HG02981 (cell line): ENCODE measurements at regions not wholly inside any gene's neighbourhood (a gene's known extent, or its start where the extent isn't known, plus 50 kb on each side); places are given as distances from the start of the nearest gene placed in this dataset.
"Not testable (repeated sequence)": the region's sequence is repeated elsewhere in the genome, so short reads cannot be mapped to it uniquely, and the experiment has no call there.

ENCODE experiments used
- ATAC-seq: cut with Tn5 transposase; IDR thresholded peaks from one replicate; pipeline ENCODE4 v1.9.1; 2021; ENCODE audit warnings: mild to moderate bottlenecking, moderate library complexity; ENCODE audit not compliant: unreplicated experiment

DNA sequence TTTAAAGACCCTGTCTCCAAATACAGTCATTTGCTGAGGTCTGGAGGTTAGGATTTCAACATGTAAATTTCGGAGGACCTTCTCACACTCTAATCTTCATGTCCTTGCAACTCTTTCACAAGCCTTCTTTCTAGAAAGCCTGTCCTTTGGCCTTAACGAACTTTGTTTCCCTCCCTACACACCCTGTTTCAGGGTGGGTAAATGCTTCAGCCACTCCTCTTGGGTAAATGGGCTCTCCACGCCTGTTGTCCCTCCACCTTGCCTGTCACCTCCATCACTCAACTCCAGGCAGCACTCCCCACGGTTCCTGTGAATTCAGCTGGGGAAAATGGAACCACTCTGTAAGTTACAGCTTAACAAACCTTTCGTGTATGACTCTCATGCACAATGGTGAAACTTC lies 84.0 kb upstream of the COG2 start:
- ATAC-seq: no peak

DNA sequence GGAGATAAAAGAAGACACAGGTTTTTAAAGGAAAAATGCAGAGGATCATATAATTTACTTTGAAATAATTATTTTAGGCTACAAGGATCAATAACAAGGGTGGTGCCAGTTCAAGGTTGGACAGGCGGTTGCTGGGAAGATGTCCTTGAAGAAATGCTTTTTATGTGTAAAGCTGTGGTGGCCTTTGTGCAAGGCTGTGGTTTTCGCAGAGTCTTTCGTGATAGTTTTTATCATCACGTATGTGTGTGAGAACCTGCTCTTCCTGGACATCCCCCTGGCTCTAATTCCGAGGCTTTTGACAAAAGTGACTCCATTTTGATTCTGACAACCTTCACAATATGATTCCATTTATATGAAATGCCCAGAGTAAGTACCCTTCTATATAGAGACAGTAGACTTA lies 85.8 kb upstream of the COG2 start:
- ATAC-seq: no peak

DNA sequence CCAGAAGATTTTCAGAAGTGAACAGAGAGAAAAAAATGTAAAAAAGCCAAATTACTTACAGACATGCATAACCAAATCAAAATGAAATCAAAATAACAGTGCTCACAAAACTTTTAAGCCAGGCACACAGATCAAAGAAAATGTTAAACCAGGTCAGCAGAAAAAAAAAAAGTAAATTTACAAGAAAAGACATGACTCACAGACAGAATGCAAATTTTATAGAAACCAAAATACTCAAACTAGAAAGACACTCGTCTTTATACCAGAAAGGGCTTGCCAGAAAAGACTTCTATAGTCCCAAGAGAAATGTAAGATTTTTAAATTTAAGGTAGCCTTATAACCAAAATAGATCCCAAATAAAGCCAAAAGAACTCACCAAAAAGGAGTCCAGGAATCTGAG lies 86.5 kb upstream of the COG2 start:
- ATAC-seq: no peak

DNA sequence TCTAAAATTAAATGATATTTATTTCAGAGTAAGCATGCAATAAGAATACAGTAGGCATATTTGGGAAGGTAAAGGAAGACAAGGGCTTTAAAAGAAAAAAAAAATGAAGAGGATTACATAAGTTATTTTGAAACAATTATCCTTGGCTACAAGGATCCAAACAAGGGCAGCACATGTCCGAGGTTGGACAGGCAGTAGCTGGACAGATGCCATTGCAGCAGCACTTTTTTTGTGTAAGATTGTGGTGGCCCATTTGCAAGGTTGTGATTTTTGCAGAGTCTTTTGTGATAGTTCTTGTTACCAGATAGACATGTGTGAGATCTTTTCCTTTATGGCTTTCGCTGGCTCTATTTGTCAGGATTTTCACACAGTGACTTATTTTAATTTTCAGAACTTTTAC lies 89.4 kb upstream of the COG2 start:
- no peak for ATAC-seq

DNA sequence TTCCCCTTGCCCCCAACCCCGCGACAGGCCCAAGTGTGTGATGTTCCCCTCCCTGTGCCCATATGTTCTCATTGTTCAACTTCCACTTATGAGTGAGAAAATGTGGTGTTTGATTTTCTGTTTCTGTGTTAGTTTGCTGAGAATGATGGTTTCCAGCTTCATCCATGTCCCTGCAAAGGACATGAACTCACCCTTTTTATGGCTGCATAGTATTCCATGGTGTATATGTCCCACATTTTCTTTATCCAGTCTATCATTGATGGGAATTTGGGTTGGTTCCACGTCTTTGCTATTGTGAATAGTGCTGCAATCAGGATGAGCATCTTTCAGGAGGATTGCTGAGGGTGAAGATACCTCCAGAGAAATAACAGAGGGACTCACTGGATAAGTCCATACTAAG lies 91.3 kb upstream of the COG2 start:
- ATAC-seq: not testable (repeated sequence)

DNA sequence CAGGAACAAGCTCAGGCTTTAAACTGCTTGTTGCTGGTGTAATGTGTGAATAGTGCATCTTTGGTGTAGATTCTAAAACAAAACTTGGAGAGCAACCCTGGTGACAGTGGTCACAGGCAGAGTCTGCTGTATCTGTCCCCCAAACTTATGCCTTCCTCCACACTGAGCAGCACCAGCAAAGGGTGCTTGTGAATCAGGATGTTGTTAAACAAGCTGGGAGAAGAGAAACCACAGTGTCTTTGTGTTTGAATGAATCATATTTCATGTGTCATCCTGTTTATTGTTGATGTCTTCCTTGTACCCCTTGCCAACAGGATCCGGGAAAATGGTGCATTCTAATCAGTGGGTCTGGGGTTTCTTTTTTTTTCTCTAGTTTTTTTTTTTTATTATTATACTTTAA lies 91.9 kb upstream of the COG2 start:
- no peak for ATAC-seq

DNA sequence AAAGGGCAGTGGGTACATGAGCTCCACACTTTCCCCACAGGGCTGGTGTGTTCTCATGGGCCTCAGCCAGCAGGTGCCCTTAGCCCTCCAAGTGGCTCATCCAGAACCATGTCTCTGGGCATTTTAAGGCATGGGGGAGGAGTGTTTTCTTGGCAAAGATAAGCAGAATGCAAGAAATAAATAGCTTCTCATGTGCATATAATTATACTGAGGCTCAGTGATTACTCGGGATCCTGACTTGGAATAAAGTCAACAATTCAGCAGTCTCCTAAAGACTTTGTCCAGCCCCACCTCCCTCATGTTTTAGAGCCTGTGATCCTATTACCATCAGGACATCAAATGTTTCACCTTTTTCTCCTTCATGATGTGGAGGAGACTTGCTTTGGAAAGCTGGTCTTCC lies 92.7 kb upstream of the COG2 start:
- ATAC-seq: no peak

DNA sequence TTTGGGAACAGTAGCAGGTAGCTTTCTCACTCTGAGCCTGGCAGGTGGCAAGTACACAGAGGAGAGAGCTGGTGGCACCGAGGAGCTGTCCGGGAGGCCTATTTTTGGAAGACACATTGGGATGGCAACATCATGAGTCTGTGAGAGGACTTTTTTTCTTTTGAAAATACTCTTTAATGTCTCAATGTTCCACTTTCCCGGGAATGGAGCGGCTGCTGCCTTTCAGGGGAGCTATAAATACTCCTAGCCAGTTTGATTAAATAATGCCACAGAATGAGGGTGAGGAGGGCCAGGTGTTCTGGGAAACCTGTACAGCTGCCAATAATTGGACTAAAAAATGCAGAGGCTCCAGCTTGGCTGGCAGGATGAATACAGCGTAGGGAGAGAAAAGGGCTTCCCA lies 93.3 kb upstream of the COG2 start:
- ATAC-seq: no peak

DNA sequence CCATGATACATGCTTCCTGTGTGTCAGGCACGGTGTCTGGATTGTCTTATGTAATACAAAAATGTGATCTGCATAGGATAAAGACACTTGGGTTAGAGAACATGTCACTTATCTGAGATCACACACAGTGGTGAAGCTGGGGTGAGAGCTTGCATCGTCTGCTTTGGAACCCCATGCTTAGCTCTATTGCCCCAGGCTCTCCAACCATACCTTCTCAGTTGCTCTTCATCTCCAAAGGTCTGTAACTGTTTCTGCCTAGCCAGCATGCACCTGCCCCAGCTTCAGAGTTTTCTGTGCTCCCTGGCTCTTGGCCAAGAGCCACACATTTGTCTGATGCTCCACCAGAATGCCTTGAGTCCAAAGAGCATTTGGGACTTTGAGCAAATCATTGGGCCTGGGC lies 93.9 kb upstream of the COG2 start:
- ATAC-seq: no peak

DNA sequence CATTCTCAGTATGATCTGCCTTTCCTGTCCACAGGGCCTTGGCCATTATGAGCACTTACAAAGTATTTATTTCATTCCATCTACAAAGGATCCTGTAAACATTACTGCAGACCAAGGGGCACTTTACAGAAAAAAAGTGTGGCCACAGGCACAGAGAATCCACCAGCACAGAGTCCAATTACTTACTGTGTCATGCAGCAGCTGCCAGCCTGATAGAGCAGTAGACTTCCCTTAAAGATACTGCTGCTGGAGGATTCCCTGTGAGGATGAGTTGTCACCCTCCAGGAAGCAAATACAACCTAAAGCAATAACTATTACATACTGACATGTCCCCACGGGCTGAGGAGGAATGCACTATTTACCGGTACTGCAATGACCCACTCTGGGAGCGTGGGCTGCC lies 97.1 kb upstream of the COG2 start:
- no peak for ATAC-seq

DNA sequence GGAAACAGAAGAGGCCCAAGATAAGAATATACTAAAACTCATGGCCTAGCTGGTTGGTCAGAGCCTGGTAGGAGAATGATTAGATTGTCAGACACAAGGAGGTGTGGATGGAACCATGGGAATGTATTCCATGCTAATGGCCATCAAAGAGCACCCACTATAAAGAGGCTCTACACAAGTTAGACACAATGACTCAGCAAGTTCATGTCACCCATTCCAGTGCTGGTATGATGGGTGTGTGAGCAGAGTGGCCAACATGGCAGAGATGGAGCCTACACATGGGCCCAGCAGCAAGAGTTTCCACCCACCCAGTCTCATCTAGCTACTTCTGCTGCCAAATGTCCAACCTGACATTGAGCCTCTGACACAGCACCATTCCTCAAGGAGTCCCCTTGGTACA lies 97.5 kb upstream of the COG2 start:
- no peak for ATAC-seq

DNA sequence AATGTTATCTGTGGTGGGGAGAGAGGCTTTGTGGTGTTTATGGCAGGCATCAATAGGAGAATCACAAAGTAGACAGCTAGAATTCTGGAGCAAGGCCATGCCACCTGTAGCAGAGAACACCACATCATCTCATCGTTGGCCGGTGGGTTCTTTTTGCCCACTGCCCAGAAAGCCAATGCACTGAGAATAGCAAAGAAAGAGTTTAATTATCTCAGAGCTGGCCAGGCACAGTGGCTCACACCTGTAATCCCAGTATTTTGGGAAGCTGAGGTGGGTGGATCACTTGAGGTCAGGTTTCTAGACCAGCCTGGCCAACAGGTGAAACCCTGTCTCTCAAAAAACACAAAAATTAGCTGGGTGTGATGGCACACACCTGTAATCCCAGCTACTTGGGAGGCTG lies 99.2 kb upstream of the COG2 start:
- ATAC-seq: no peak

DNA sequence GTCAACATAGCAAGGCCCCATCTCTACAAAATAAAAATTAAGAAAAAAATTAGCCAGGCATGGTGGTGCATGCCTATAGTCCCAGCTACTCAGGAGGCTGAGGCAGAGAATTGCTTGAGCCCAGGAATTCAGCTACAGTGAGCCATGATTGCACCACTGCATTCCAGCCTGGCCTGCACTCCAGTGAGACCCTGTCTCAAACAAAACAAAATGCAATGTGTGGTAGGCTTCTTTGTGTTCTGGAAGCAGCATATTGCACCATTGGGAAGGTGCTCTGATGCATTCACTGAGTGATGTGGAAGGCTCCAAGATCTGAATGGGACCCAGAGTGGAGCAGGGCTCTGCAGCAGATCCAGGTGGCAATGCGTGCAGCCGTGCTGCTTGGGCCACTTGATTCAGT lies 99.6 kb upstream of the COG2 start:
- no peak for ATAC-seq

DNA sequence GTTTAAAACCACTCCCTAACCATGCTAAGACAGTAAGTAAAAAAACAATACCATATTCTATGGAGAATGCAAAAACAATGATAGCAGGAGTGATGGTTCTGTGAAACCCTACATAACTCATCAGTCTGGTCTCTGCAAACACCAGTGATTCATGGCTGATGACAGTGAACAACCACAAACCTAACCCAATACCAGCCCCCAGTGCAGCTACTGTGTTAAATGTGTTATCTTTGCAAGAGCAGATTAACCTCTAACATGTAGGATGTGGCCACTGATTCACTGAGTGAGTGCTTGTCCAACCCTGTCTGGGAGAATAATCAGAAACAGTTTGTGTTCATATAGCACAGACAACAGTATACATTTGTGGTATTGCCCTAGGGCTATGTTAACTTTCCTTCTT lies 100.2 kb upstream of the COG2 start:
- ATAC-seq: no peak

DNA sequence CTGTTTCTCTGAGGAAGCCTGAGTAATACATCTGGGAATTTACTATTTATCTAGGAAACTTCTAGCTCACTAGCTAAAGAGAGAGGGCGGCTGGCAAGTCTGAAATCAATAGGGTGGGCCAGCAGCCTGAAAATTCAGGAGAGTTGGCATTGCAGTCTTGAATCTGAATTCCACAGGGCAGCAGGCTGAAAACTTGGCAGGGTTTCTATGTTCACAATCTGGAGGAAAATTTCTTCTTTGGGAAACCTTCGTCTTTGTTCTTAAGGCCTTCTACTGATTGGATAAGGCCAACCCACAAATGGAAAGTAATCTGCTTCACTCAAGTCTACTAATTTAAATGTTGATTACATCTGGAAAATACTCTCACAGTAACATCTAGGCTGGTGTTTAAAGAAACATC lies 101.0 kb upstream of the COG2 start:
- ATAC-seq: no peak

DNA sequence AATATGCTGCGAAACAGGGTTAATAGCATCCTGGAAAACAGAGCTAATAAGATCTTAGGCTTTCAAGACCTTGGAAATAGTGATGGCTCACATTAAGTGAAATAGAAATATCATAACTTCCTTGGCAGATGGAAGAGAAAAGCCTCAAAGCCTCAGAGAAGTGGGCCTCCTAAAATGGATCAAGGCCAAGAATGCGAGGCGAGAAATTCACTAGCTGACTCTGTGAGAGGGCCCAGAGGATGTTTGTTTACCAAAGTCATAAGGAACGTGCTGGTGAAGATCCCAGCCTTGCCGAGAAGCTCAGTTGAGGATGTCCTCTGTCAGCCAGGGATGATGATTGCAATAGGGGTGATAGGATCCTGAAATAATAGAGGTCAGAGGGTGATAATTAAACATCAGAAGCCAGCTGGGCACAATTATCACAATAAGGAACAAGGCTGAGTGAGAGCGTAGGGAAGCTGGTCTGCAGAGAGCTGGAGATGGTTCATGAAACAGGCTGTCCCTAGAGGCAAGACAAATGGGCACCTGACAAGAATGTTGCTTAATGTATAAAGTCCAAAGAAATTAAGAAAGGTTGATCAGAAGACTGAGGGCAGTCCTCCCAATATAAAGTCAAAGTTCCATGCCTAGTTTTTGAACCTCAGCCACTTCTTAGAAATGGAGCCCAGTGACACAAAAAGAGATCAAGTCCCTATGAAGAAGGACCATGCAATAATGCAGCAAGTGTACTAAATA lies 101.7 kb upstream of the COG2 start:
- ATAC-seq: no peak

DNA sequence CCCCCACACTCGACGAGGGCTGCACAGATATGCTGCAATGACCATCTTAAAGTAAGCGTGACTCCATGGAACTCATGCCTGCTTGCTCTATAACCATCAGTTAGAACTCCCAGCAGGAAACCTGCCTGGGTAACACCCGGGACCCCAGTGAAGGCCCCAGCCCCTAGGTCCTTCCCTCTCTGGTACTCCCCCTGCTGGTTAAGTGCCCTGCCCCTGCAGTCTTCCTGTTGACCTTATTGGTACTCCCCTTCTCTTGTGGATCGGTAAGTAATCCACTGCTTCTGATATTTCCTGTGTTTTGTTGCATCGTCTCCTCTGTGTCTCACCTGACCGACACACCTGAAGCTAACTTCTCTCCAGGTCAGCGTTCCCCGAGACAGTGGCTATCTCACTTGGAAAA lies 104.8 kb upstream of the COG2 start:
- ATAC-seq: no peak

DNA sequence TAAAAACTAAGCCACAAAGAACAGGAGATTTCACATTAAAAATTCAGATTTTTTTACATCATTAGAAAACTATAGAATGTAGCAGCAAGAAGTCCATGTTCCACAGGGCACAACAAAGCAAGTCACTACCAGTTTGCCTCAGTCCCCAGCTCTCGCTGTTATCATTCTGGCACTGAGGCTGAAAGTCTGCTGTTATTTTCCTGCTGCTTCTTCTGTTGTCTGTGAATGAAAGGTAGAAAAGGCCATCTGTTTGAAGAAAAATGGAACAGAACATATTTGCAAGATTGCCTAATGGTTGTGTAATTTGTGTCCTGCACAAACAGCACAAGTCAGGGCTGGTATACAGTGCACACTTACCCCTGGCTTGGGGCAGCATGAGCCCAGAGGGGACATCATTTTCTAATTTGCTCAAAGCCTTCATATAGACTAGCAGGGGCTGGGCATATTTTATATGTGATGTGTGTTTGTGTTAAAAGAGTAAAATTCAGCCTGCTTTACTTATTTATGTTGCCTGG lies 105.6 kb upstream of the COG2 start:
- no peak for ATAC-seq

DNA sequence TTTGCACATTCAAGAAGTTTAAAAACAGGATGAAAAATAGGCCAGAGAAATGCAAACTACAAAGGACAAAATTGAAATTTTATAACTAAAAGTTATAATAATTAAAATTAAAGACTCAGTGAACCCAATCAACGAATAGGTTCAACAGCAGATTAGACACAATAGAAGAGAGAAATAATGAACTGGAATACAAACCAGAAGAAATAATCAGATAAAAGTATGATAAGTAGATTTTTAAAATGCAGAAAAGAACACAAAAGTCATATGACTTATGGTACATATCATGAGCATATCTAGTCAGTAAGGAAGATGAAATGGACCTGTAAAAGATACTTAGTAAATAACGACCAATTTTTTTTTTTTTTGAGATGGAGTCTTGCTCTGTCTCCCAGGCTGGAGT lies 108.1 kb upstream of the COG2 start:
- no peak for ATAC-seq

DNA sequence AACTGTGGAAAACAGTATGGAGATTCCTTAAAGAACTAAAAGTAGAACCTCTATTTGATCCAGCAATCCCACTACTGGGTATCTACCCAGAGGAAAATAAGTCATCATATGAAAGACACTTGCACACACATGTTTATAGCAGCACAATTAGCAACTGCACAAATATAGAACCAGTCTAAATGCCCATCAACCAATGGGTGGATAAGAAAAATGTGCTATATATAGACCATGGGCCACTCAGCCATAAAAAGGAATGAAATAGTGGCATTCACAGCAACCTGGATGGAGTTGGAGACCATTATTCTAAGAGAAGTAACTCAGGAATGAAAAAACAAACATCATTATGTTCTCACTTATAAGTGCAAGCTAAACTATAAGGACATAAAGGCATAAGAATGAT lies 105.0 kb upstream of the PGBD5 start:
- no peak for ATAC-seq

DNA sequence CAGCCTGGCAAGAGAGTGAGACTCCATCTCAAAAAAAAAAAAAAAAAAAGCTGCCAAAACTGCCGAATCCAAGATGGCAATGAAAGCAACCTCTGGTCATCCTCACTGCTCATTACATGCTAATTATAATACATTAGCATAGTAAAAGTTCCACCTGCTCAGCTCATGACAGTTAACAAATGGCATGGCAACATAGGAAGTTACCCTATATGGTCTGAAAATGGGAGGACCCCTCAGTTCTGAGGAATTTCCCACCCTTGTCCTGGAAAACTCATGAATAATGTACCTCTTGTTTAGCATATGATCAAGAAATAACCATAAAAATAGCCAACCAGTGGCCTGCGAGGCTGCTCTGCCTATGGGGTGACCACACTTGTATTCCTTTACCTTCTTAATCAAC lies 93.1 kb upstream of the PGBD5 start:
- ATAC-seq: no peak

DNA sequence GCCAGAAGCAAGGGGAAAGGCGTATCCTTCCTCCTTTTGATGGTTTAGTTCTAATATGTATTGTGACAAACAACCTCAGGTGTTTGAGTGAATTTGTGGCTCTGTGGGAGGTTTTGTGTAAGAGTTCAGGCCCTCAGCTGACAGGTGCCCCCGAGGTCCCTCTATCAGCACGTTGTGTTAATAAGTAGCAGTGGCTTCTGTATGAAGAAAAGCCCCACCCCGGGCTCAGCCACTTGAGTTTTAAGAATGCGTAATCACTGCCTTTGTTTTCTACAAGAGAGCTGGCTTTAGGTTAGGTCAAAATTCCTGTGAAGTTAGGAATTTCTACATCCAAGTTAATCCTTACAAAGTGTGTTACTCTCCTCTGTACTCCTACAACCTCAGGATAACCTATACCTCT lies 92.4 kb upstream of the PGBD5 start:
- ATAC-seq: no peak

DNA sequence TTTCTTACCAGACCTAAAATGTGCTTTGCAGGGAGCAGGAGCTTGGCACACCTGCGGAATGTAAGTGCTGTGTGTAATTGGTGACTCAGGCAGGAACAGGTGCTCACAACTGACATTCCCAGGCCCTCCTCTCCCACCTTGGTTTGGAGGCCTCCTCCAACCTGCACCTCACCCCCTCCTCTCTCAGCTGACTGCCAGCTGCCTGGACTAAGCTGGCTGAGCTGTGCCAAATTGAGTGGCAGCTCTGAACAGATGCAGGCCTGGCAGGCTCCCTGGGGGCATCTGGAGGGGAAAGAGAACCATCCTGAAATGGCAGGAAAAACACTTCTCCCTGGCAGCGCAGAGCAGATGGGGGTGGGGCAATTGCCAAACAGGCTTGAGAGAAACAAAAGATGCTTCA lies 91.7 kb upstream of the PGBD5 start:
- no peak for ATAC-seq
